ENCODE measurements at regions not wholly inside any gene's neighbourhood (a gene's known extent, or its start where the extent isn't known, plus 50 kb on each side); places are given as distances from the start of the nearest gene placed in this dataset.

GRCh38 chr2:175730050-175730449 is 272.0 kb downstream of the LNPK start:
- TF ChIP-seq CSRNP3 (CRISPR knock-in tag; IDR thresholded peaks at IDR 0.05) (no peak), ARNTL (CRISPR knock-in tag; IDR thresholded peaks at IDR 0.05; ENCODE audit: borderline replicate concordance, low read depth) (no peak), CSDC2 (CRISPR knock-in tag; IDR thresholded peaks at IDR 0.05) (no peak), OSR1 (CRISPR knock-in tag; IDR thresholded peaks at IDR 0.05) (no peak), BACH2 (CRISPR knock-in tag; IDR thresholded peaks at IDR 0.05; ENCODE audit: borderline replicate concordance) (no peak), ISL1 (CRISPR knock-in tag; IDR thresholded peaks at IDR 0.05) (no peak), ZNF565 (CRISPR knock-in tag; conservative IDR thresholded peaks at IDR 0.05; ENCODE audit: low read depth) (no peak), TOX (CRISPR knock-in tag; IDR thresholded peaks at IDR 0.05; ENCODE audit: borderline replicate concordance) (no peak), ZNF70 (CRISPR knock-in tag; IDR thresholded peaks at IDR 0.05) (no peak), GLIS3 (CRISPR knock-in tag; IDR thresholded peaks at IDR 0.05) (no peak), PPARA (CRISPR knock-in tag; IDR thresholded peaks at IDR 0.05; ENCODE audit: borderline replicate concordance) (no peak)

GRCh38 chr2:175729049-175729706 is 272.9 kb downstream of the LNPK start:
- no peak for ATAC-seq

More at GRCh38 chr2:175730050-175730449, 272.0 kb downstream of the LNPK start:
- no peak for ATAC-seq

GRCh38 chr2:175728032-175728431 is 274.0 kb downstream of the LNPK start:
- ATAC-seq: no peak

More at GRCh38 chr2:175729049-175729706, 272.9 kb downstream of the LNPK start:
- no peak for TF ChIP-seq GLIS3 (CRISPR knock-in tag; IDR thresholded peaks at IDR 0.05)
- TF ChIP-seq ZC3H10 (CRISPR knock-in tag; IDR thresholded peaks at IDR 0.05): no peak
- no peak for TF ChIP-seq ZNF8 (CRISPR knock-in tag; IDR thresholded peaks at IDR 0.05)
- no peak for TF ChIP-seq PPARA (CRISPR knock-in tag; IDR thresholded peaks at IDR 0.05; ENCODE audit: borderline replicate concordance)
- no peak for TF ChIP-seq SNAI2 (CRISPR knock-in tag; IDR thresholded peaks at IDR 0.05)
- TF ChIP-seq TOX (CRISPR knock-in tag; IDR thresholded peaks at IDR 0.05; ENCODE audit: borderline replicate concordance): no peak
- TF ChIP-seq ISL1 (CRISPR knock-in tag; IDR thresholded peaks at IDR 0.05): no peak

More at GRCh38 chr2:175728032-175728431, 274.0 kb downstream of the LNPK start:
- TF ChIP-seq ZNF565 (CRISPR knock-in tag; conservative IDR thresholded peaks at IDR 0.05; ENCODE audit: low read depth): no peak
- no peak for TF ChIP-seq RARB (CRISPR knock-in tag; IDR thresholded peaks at IDR 0.05)
- TF ChIP-seq ZNF8 (CRISPR knock-in tag; IDR thresholded peaks at IDR 0.05): no peak
- TF ChIP-seq ESRRG (CRISPR knock-in tag; IDR thresholded peaks at IDR 0.05): no peak
- TF ChIP-seq TCF4 (CRISPR knock-in tag; IDR thresholded peaks at IDR 0.05; ENCODE audit: borderline replicate concordance): no peak
- TF ChIP-seq PPARA (CRISPR knock-in tag; IDR thresholded peaks at IDR 0.05; ENCODE audit: borderline replicate concordance): no peak
- TF ChIP-seq CREB5 (CRISPR knock-in tag; IDR thresholded peaks at IDR 0.05; ENCODE audit: low read depth): no peak
- no peak for TF ChIP-seq CSRNP3 (CRISPR knock-in tag; IDR thresholded peaks at IDR 0.05)
- no peak for TF ChIP-seq CSDC2 (CRISPR knock-in tag; IDR thresholded peaks at IDR 0.05)
- no peak for TF ChIP-seq TOX (CRISPR knock-in tag; IDR thresholded peaks at IDR 0.05; ENCODE audit: borderline replicate concordance)
- TF ChIP-seq PATZ1 (CRISPR knock-in tag; IDR thresholded peaks at IDR 0.05; ENCODE audit: borderline replicate concordance): no peak
- no peak for TF ChIP-seq ZFP30 (CRISPR knock-in tag; IDR thresholded peaks at IDR 0.05)
- no peak for TF ChIP-seq POU6F1 (CRISPR knock-in tag; IDR thresholded peaks at IDR 0.05; ENCODE audit: borderline replicate concordance, low read depth)
- no peak for TF ChIP-seq ZC3H10 (CRISPR knock-in tag; IDR thresholded peaks at IDR 0.05)
